ENCODE measurements at regions not wholly inside any gene's neighbourhood (a gene's known extent, or its start where the extent isn't known, plus 50 kb on each side); places are given as distances from the start of the nearest gene placed in this dataset.

DNA sequence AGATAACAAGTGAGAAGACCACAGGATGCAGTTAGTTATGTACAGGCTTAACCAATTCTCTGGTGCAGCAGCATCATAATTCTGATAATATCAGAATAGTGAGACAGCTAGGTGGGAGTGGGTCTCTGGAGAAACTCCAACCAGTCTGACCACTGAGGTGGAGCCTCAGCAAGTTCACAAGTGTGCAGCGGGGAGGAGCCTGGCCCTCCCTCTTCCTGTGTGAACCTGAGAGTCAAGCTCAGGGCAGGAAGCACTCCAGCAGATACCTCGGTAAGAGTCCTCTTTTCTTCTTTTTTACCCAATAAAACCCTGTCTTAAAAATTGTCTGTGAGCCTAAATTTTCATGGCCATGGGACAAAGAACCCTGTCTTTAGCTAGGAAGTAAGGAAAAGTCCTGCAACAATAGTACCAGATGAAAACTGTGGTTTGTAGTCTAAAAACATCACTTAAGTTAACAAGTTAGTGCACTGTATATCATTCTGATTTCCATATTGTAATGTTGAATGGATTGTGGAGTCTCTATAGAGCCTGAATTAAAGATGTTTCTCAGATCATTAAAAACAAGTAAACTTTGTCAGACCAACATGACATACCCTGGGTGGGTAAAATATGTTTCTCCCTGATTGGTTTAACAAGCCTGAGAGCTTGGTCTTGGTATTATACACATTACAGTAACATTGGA lies 370.8 kb downstream of the TMEM182 start:
- no peak for TF ChIP-seq POLR2A (IDR thresholded peaks at IDR 0.05)
- TF ChIP-seq, protein P1, sequence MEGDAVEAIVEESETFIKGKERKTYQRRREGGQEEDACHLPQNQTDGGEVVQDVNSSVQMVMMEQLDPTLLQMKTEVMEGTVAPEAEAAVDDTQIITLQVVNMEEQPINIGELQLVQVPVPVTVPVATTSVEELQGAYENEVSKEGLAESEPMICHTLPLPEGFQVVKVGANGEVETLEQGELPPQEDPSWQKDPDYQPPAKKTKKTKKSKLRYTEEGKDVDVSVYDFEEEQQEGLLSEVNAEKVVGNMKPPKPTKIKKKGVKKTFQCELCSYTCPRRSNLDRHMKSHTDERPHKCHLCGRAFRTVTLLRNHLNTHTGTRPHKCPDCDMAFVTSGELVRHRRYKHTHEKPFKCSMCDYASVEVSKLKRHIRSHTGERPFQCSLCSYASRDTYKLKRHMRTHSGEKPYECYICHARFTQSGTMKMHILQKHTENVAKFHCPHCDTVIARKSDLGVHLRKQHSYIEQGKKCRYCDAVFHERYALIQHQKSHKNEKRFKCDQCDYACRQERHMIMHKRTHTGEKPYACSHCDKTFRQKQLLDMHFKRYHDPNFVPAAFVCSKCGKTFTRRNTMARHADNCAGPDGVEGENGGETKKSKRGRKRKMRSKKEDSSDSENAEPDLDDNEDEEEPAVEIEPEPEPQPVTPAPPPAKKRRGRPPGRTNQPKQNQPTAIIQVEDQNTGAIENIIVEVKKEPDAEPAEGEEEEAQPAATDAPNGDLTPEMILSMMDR (IDR thresholded peaks at IDR 0.05) = no peak
